ENCODE measurements at regions not wholly inside any gene's neighbourhood (a gene's known extent, or its start where the extent isn't known, plus 50 kb on each side); places are given as distances from the start of the nearest gene placed in this dataset.

GRCh38 chr6:104183816-104184435, 675.8 kb downstream of the HACE1 start:
- no peak overlapping the region for H3K27ac ChIP-seq (ENCODE audit: insufficient read depth, low read depth, low read length)
- H3K4me1 ChIP-seq (ENCODE audit: control insufficient read depth, extremely low read depth, insufficient read depth, low read length), result no peaks in the 10 kb centered on the region
- no TSS peak for BruUV-seq (replicated peaks)
- dilution Hi-C loops (cut with MboI; ENCODE audit: extremely low pct_ligation_motif_present, low sequenced_read_pairs), result no loop called here
- ChIA-PET POLR2A (no interaction called here), CTCF (no interaction called here)
- no peak for DNase-seq (ENCODE audit: low read depth, low spot score)
- H3K4me3 ChIP-seq (replicated peaks in 1 of 3; ENCODE audit: insufficient read depth in 1 of 3, low read depth in 1 of 3, low read length in 3 of 3), result no peak overlapping the region
- H3K9me1 ChIP-seq (replicated peaks; ENCODE audit: control insufficient read depth, extremely low read depth, insufficient read depth, low read length), result no peaks in the 10 kb centered on the region
- TF ChIP-seq FOS (IDR thresholded peaks at IDR 0.05; ENCODE audit: borderline replicate concordance, insufficient read depth, low read length), result no peak
- TF ChIP-seq JUN (IDR thresholded peaks at IDR 0.05; ENCODE audit: borderline replicate concordance, insufficient read depth, insufficient read length, low read depth), result no peak
- no peak for TF ChIP-seq POLR2A (IDR thresholded peaks at IDR 0.05; ENCODE audit: low read depth, low read length)
- TF ChIP-seq EZH2 (IDR thresholded peaks at IDR 0.05; ENCODE audit: borderline replicate concordance, low read depth, low read length, severe bottlenecking), result no peak
- TF ChIP-seq POLR2AphosphoS5 (IDR thresholded peaks at IDR 0.05; ENCODE audit: insufficient read depth, low read depth, low read length), result no peak
- no peak for TF ChIP-seq MAX (IDR thresholded peaks at IDR 0.05; ENCODE audit: insufficient read depth, insufficient read length)
- TF ChIP-seq GATA2 (IDR thresholded peaks at IDR 0.05; ENCODE audit: insufficient read depth, insufficient read length, low read depth, low read length), result no peak
- TF ChIP-seq CTCF (IDR thresholded peaks at IDR 0.05; ENCODE audit: extremely low read depth in 1 of 2, insufficient read depth in 1 of 2, low read depth in 1 of 2, low read length in 2 of 2), result no peak
- TF ChIP-seq MYC (IDR thresholded peaks at IDR 0.05; ENCODE audit: low read depth, low read length), result no peak
- FAIRE-seq, result no peak
- no peaks in the 10 kb centered on the region for H3K27me3 ChIP-seq (ENCODE audit: control insufficient read depth in 2 of 2, insufficient read depth in 2 of 2, low read length in 2 of 2)
- H3K4me2 ChIP-seq (ENCODE audit: insufficient read depth, low read length), result no peak overlapping the region
- H3K9me3 ChIP-seq (replicated peaks; ENCODE audit: control insufficient read depth, insufficient read depth, low read length), result no peaks in the 10 kb centered on the region
- H3K9ac ChIP-seq (replicated peaks; ENCODE audit: extremely low read depth, insufficient read depth, low read length), result no peak overlapping the region
- intact Hi-C loops (cut with micrococcal nuclease), result no loop called here
- no peaks in the 10 kb centered on the region for H4K20me1 ChIP-seq (replicated peaks; ENCODE audit: control insufficient read depth, extremely low read depth, insufficient read depth, low read length)
- no peaks in the 10 kb centered on the region for H3K36me3 ChIP-seq (ENCODE audit: control insufficient read depth in 2 of 2, extremely low read depth in 1 of 2, insufficient read depth in 2 of 2, low read length in 2 of 2)
- H2AFZ ChIP-seq (ENCODE audit: low read depth, low read length), result no peak overlapping the region
- no peaks in the 10 kb centered on the region for H3K79me2 ChIP-seq (ENCODE audit: control insufficient read depth, insufficient read depth, low read length)

Data from endothelial cell of umbilical vein (primary cell).